NCI-H1417 treated with DMSO at 0.1 percent for 48 hours (cell line): ENCODE measurements at regions not wholly inside any gene's neighbourhood (a gene's known extent, or its start where the extent isn't known, plus 50 kb on each side); places are given as distances from the start of the nearest gene placed in this dataset.

Source experiments
- DNase-seq: peaks from one replicate; lab custom pipeline; 2025; lab: John Stamatoyannopoulos, UW

DNA sequence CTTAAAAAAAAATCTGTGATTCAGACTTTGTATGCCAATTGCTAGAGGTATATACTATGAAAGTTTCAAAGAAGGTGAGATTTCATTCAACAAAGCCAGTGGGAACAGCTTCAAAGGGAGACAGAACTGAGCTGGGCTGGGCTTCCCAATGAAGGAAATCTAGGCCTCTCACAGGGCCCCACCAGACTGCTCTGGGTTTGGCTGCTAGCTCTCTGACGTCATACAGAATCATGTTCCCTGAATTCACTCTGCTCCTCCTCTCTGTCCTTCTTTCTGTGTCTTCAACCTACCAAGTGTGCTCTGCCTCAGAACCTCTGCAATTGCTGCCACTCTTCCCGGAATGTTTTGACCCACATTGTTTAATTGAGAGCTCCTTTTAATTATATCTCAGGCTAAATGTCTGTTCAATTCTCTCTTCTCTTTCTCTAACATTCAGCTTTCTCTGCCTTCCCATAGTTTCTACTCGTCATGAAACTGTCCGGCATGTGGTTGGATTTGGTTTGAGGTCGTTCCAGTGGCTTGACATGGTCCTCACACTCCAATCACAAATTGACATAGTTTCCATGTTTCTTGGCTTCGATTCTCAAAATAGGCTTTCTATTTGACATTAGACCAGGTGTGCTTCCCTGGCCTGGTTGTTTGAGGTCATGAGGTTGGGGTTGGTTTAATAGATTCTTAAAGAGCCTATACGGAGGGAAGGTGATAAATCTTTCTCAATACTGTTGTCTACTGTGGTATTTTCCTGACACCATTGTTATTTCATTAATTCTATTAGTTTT is 282.1 kb upstream of the EMCN start:
- DNase-seq: no peak

DNA sequence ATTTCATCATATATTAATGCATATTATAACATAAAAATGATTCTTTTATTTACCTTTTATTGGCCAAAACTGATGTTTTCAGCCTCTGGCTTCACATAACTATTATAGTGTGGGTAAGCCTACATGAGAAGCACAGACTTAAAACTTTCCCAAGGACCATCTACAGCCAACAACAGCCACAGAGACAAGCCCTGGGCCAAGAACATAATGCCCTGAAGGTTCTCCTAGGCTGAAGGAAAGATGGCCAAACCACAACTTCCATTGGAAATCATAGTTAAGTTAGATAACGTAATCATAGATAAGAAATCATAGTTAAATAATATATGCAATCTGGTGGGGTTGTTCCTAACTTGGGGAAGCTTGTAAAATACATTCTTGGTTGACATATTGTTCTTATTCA is 280.0 kb upstream of the EMCN start:
- no peak for DNase-seq

DNA sequence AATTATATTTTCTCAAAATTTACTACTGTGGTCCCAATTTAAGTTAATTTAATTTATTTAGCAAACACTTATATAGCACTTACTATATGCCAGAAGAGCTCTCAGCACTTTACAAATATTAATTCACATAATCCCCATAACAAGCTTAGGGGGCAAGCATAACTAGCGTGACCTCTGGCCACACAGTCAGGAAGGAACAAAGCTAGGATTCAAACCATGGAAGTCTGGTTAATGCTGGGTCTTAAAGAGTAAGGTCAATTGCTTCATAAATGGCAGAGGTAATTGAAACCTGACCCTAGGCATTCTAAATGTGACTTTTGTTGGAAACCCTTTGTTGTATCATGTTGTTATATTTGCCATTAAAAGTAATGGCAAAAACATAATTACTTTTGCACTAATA is 279.5 kb upstream of the EMCN start:
- no peak for DNase-seq

DNA sequence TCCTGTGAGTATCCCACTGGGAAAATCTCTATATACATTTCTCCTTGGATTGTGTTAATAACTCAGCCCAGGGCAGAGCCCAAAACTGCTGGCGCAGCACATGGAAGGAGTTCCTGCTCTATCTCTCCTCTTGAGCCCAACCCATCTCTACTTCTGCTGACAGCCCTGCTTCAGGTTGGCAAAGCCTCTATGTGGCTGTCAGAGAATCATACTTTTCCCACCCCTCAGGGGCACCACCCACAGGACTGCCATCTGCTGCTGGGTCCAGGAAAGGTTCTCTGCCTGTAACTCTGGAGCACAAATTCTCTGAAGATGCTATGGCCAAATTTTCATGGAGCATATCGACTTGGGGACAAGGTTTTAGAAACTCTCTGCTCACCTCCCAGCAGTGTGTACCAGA is 278.5 kb upstream of the EMCN start:
- no peak for DNase-seq

DNA sequence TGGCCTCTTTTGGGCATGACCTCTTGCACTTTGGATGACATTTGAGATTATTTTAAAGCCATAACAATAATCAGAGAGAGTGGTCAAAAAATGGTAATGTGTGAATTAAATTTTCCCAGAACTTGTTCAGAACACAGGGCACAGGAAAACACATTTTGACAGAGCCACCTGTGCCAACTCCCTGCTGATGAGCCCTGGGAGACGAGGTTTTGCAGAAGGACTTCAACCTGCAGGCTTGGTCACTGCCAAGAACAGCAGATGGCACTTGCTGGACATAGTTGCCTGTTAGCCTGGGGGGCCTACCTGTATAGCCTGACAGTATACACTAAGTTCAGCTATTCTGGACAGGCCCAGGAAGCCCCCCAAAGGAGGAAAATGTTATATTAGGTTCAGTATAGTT is 277.8 kb upstream of the EMCN start:
- DNase-seq: no peak

DNA sequence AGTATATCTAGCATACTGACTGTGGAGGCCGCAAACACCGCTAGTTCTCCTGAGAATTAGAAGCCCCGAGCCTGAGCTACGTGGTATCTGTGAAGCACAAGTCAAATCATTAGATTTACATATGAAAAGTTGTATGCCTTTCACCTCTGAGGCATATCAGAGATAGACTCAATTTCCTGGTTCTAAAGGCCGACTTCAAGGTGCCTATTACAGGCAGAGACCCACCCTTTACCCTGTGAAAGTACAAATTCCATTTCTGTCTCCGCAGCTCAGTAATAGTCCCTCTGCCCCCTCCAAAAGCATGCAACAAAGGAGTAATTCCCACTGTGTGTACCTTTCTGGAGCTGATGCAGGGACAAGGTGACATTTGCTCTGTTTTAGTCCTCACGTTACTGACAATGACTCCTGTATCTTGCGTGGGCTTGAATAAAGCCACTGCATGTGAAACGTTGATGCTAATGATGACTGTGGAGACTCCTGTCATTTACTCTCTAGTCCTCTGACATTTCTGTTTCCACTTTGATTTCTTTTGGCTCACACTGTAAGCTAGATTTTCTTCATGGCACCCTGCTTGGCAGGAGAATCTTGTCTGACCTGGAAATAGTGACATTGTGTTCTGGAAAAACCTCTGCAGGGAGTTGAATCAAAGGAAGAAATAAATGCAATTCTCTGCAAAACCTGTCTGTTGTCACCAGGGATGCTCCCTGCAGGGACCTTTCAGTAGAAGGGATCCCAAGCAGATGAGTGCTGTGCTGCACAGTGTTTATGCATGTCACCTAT is 273.2 kb upstream of the EMCN start:
- DNase-seq: no peak

DNA sequence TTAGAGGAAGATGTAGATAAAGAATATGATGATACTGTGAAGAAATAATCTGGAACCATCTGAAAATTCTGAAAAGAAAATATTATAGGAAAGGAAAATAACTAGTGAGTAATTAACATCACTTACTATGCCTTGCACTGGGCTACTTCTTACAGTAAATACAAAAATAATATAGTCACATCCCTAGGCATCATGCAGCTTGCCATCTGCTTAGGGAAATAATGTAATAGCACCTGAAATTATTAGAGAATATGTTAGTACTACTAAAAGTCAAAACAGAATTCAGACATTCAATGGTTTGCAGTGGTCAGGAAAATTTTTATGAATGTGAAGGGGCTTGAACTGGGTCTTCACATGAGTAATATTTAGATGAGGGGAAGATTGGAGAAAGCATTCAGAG is 272.2 kb upstream of the EMCN start:
- DNase-seq: no peak

DNA sequence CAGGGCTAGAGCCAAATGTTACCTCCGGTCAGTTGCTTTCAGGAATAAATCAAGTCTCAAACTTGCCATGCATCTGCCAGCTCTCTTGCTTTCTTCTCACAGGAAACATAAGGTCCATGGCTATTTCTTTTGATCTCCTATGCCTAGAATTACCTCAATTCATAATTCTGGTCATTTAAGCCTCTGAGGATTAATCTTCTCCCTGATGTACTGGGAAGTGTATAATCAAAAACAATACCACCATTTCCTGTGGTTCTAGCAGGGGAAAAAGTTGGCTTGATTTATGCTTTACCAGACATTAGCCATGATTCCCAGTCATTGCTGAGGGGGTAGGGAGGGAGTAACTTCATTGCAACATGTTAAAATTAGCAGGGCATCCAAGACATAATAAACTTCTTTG is 268.7 kb upstream of the EMCN start:
- DNase-seq: no peak

DNA sequence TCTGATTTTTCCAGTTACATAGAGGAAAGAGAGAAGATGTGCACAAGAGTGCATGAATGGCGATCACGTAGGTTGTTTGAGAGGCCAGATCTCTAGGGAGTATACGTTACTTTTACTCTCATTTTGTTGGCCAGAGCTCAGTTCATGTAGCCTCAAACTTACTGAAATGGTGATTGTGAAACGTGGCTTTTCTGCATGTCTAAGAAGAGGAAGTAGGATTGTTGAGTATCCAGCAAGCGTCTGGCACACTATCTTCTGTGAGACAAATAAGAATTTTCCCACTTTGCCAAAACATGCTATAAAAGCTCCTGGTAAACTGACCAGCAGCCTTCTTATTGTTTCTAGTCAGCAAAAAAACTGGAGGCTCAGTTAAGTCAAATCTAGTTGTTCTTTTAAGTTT is 264.5 kb upstream of the EMCN start:
- DNase-seq: no peak

DNA sequence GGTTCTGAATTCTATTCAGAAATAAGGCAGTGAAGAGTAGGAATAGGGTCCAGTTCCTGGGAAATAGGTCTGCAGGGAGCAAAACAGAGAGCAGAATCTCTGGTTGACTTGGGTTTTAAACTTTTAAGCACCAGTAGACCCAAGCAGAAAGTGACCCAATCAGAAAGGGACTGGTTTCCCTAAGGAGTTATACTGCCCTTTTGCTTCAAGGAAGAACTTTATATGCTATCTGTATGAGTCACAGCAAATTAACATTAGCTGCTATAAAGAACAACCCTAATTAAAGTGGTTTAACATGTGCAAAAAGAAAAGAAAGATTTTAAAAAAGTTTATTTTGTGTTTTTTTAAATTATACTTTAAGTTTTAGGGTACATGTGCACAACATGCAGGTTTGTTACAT is 263.6 kb upstream of the EMCN start:
- DNase-seq: no peak

DNA sequence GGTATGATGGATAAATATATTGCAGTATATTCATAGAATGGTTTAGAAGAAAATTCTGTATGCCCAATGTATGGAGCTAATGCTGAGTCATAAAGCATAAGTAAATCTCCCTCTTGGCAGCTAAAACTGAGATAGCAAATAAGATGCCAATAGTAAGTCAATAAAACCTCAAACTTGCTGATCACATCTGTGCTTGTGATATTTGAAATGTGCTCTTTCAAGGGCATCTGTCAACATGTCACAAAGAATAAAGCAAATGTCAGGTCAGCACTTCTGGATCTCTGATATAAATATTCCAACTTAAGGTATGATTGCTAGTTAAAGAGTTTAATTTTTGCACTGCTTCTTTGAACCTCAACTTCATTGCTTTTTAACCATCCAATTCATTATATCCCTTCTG is 262.3 kb upstream of the EMCN start:
- no peak for DNase-seq

DNA sequence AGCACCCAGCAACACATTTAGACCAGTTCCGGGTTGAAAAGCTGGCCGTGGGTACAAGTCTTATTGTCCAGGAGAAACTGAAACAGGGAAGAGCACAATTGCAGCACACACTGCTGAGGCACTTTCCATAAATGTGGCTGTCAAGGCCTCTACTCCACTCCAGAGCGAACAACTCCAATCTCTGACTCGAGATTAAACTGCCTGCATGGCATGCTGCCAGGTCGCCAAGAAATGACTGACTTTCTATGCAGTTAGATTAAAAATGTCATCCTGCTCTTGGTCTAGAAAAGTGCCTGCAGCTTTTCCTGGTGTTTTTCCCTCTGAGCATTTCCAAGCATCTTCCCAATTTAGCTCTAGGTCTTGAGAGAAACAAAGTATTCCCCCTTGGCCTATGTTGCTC is 260.6 kb upstream of the EMCN start:
- DNase-seq: no peak

DNA sequence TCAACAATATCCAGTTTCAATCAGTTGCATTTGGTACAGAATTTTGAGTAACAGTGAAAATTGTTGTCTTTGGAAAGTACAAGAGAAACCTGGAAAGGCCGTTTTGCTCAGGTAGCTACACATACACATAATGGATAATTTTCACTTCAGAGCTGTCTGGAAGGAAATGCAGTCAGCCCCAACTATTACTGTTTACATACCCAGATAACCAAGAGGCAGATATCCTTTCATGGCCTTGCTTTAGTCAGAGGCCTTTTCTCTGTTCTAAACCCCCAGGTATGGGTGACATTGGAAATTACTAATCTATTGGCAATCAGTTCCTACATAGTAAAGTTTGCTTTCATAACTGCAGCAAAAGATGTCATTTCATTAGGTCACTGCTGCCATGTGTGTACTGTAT is 244.9 kb upstream of the EMCN start:
- no peak for DNase-seq

DNA sequence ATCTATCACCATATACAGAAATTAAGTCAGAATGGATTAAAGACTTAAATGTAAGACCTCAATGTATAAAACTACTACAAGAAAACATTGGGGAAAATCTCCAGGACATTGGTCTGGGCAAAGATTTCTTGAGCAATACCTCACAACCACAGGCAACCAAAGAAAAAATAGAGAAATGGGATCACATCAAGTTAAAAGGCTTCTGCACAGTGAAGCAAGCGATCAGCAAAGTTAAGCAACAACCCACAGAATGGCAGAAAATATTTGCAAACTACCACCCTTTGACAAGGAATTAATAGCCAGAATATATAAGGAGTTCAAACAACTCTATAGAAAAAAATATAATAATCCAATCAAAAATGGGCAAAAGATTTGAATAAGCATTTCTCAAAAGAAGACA is 236.9 kb upstream of the EMCN start:
- DNase-seq: no peak

DNA sequence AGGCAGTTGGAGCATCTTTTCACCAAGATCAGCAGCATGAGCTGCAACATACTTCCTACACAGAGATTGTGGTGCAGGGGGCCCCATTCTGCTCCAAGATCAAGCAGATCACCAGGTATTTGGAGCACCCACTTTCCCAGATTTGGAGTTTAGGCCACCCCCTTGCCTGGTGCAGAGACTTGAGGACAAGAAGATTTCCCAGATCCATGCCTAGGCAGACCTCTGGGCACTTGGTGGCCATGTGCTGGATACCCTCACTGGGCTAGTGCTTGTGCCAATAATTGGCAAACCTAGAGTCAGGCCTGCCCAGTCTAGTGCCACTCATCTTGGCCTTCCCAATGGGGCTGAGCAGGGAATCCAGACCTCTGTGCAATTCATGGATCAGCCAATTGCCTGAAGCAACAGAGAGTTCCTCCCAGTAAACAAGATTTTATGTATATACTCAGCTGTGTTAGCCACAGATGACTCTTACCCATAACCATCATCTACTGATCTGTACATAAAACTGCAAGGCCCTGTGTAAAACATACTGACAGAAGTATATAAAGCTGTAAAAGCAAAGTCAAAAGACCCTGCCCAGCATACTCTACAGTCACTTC is 228.4 kb upstream of the EMCN start:
- no peak for DNase-seq

DNA sequence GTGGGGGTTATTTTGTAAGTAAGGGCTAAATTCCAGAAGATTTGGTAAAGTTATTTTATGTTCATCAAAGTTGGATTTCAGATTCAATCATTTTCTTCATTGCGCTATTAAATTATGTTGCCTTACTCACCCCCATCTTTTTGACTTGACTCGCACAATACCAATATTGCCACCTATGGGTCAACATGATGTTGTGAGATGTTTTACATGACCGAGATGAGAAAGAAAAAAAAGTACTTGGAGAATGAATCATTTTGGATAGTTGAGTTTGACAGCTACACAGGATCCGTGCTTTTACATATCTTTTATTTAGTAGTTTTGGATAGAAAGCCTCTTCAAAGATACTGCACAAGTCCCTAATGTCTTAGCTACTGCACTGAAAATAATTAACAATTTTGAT is 224.2 kb upstream of the EMCN start:
- no peak for DNase-seq

DNA sequence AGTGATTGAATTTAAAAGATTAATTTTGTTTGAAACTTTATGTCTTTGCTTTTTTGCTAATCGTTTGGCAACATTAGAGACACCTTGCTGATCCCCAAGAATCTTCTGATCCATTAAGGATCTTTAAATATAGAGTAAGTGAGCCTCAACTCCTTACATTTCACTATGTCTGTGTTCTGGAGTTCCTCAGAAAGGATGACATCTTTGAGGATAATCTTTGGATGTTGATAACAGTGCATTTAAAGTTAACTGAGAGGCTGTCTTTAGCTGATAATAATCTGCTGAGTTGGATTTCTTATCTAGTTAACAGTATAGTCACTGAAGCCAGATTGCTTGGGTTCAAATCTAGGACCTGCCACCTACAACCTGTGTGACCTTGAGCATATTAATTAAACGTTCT is 221.6 kb upstream of the EMCN start:
- DNase-seq: no peak

DNA sequence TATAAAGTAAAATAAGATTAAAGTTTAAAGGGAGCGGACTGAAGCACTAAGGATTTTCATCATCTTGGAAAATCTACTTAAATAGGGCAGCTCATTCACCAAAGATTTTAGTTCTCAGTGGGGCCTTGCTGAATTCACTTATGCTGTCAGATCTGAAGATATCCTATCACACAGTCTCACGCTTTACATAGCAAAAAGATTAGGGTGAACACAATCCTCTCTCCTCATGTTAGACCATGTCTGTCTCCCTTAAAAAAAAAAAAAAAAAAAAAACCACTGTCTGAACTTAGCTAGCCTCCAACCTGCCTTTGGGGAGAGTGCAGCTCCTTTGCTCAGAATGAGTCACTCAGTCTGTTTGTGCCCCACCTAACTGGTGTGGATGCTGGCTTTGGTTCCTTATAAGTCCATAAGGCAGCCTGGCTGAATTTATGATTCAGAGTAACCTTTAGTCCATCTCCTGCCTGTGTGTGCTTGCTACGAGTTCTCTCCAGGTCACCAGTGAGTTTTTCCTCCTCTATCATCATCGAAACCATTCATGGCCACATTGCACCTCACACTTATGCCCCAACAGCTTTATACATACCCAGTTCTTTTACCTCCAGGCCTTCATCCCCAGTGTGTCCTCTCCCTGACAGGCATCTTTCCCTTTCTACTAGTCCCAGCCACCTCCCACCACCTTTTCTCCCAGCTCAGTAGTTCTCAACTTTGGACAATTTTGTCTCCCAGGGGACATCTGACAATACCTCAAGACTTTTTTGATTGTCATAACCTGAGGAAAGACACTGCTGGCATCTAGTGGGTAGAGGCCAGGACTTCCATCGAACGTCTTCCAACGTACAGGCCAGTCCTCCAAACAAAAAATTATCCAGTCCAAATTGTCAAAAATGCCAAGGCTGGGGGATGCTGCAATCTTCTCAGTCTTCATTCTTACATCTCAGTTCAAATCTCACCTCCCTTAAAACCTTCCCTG is 220.7 kb upstream of the EMCN start:
- DNase-seq: no peak

DNA sequence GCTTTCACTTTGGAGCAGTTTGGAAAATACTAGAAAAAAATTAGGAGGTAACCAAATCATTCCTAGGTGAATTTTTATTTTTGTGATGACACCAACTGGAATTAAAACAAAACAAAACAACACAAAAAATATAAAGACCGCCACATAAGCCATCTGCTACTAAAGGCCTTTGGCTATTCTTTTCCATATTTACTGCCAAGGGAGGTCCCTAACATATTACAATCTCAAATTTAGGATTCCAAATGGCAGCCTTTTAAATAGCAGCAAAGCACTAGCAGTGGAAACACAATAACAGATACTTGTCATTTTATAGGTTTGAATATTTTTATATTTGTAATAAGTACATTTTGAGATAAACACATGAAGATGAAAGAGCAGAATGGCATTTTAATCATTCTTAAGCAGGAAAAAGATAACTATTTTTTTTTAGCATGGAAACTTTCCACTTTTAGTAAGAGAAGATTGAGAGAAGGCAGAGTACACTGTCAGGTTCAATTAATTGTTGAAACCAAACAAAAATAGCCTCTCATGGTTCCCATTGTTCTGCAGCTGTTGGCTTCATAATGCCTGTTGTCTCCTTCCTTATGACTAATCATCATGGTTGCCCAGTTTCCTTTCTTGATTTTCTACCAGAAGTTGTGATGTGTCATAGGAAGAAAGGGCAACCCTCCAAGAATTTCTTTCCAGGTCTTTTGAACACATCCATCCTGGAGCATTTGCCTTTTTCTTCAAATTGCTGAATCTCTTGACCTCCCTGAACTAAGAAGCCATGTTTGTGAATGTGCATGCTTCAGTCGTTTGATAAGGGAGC is 219.0 kb upstream of the EMCN start:
- DNase-seq: no peak

DNA sequence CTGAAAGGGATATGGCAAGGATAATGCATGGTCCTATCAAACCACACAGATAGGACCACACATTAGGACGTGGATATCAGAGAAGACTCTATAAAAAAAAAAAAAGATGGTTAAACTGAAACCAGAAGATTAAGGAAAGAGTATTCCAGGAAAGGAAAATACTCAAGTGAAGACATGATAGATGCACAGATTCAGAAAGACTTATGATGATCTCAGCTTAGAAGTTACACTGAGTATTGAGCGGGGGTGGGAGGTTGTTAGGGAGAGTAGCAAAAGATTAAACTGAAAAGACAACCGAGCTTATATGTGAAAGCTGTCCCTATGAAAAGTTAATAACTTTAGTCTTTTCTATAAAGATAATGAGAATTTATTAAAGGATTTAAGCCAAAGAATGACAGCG is 211.0 kb upstream of the EMCN start:
- DNase-seq: no peak

DNA sequence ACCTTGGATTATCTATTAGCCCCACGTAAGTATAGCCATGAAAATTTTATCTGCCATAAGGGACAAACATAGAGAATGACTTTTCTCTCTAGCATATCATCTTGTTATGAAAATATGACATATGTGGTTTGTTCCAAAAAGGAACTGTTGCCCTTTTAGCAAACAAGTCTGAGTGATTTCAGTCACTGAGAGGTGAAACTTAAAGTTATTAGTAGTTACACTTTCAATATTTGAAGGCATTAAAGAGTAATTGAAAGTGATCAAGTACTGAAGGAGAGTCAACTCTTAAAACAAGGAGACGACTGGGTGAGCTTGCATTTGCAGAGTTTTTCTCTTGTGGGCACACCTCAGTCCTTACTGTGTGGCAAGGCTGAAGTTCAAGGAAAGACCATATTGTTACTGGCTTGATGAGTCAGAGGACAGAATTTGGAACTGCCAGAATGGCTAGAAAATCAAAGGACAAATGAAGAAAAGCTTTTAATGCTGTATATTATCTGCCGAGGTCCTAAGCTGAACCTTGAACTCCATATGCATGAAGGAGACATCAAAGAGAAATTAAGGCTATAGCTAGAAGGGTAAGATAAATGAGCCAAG is 205.1 kb upstream of the EMCN start:
- no peak for DNase-seq
